Panc1 (cell line): ENCODE measurements at regions not wholly inside any gene's neighbourhood (a gene's known extent, or its start where the extent isn't known, plus 50 kb on each side); places are given as distances from the start of the nearest gene placed in this dataset.

Experiments used
- ATAC-seq: fragments of 200-7000 bp; cut with Tn5 transposase; 2 replicates; pipeline ENCODE4 v1.9.1; 2020; ENCODE audit warnings: mild to moderate bottlenecking, moderate library complexity
- BruUV-seq: library from RNA; stranded (reverse); fragments of 400-500 nt; replicated peaks from 2 replicates; lab custom pipeline; 2021; lab: Mats Ljungman, UMichigan
- CTCF ChIA-PET: fragments of 300-600 bp; sonication (Branson Sonifier 250); formaldehyde crosslinking; loops from one replicate; lab custom pipeline; 2022; ENCODE audit warnings: antibody characterized with exemption; lab: Charles Lee
- POLR2A ChIA-PET: fragments of 300-600 bp; sonication (Branson Sonifier 250); formaldehyde crosslinking; loops from one replicate; lab custom pipeline; 2022; ENCODE audit warnings: antibody characterized with exemption; lab: Charles Lee
- DNase-seq: peaks from one replicate; pipeline ENCODE4 v3.0.0-alpha.2; 2010; ENCODE audit warnings: low read depth, low spot score
- H3K27ac ChIP-seq: 2 replicates; pipeline ENCODE4 v1.5.1; 2011; ENCODE audit warnings: mild to moderate bottlenecking, low read length, inconsistent platforms
- H3K27me3 ChIP-seq: fragments of 200-500 bp; sonication (Bioruptor generic); 2 replicates; pipeline ENCODE4 v1.6.0; 2014; ENCODE audit warnings: low read length, inconsistent platforms; ENCODE audit not compliant: control insufficient read depth, insufficient read depth
- H3K36me3 ChIP-seq: fragments of 200-500 bp; sonication (Bioruptor generic); 2 replicates; pipeline ENCODE4 v1.5.1; 2014; ENCODE audit warnings: inconsistent platforms, mild to moderate bottlenecking, low read length, moderate library complexity; ENCODE audit not compliant: control insufficient read depth, insufficient read depth
- H3K4me1 ChIP-seq: 2 replicates; pipeline ENCODE4 v1.5.1; 2011; ENCODE audit warnings: inconsistent platforms, mild to moderate bottlenecking, low read length, moderate library complexity; ENCODE audit not compliant: control insufficient read depth, insufficient read depth
- H3K4me3 ChIP-seq, 2 experiments: 2 replicates each; pipeline ENCODE4 v1.5.1; 2011 to 2012; ENCODE audit warnings: low read depth in 2 of 2, low read length in 2 of 2, mild to moderate bottlenecking in 2 of 2, inconsistent platforms in 1 of 2, moderate library complexity in 1 of 2
- H3K9me3 ChIP-seq: fragments of 200-500 bp; sonication (Bioruptor generic); 2 replicates; pipeline ENCODE4 v1.5.1; 2014; ENCODE audit warnings: low read depth, mild to moderate bottlenecking, inconsistent platforms, low read length, moderate library complexity; ENCODE audit not compliant: control insufficient read depth, insufficient read depth
- CTCF ChIP-seq: fragments of 450-650 bp; IDR thresholded peaks from 2 replicates; pipeline ENCODE4 v1.5.1; 2017; ENCODE audit warnings: mild to moderate bottlenecking
- POLR2AphosphoS5 ChIP-seq: IDR thresholded peaks from 2 replicates; pipeline ENCODE4 v1.6.1; 2012; ENCODE audit warnings: mild to moderate bottlenecking, low read depth, low read length, moderate library complexity
- REST ChIP-seq, 2 experiments: IDR thresholded peaks; 2 replicates each; pipeline ENCODE4 v1.6.1; 2011 to 2012; ENCODE audit warnings: low read depth in 2 of 2, control low read depth in 1 of 2, low read length in 1 of 2, mild to moderate bottlenecking in 1 of 2, moderate library complexity in 1 of 2; ENCODE audit not compliant: insufficient read depth in 1 of 2
- SIN3A ChIP-seq: IDR thresholded peaks from 2 replicates; pipeline ENCODE4 v1.6.1; 2012; ENCODE audit warnings: low read depth, mild to moderate bottlenecking, low read length, moderate library complexity, borderline replicate concordance; ENCODE audit not compliant: insufficient read depth
- TCF7L2 ChIP-seq: IDR thresholded peaks from 2 replicates; pipeline ENCODE4 v1.6.1; 2011; ENCODE audit warnings: mild to moderate bottlenecking, low read depth, low read length, inconsistent platforms
- in situ Hi-C: cut with HindIII; loops from 2 replicates; pipeline ENCODE4 v1.10.0; 2016; ENCODE audit warnings: low sequenced_read_pairs, low pct_unique_long_range_greater_than_20kb
- intact Hi-C: fragments of 100-400 bp; cut with micrococcal nuclease; formaldehyde crosslinking; loops from one replicate; pipeline ENCODE4 v1.10.0; 2022; ENCODE audit not compliant: unreplicated experiment

- H3K9me3 ChIP-seq = no peaks in the 10 kb centered on the region
- no peaks in the 10 kb centered on the region for H3K27me3 ChIP-seq
- peaks cover 76% of the 10 kb centered on the region for H3K4me1 ChIP-seq
- H3K36me3 ChIP-seq = no peaks in the 10 kb centered on the region
- CTCF ChIA-PET = no interaction called here
- H3K4me3 ChIP-seq = no peak overlapping the region
- ATAC-seq = peak; percentile 7; the same call in 1 of the 2 replicates
- intact Hi-C loops (loop anchor here (5.0 kb wide), 1 partner anchor 34 kb away; no protein-coding TSS in a partner anchor), in situ Hi-C loops (no loop called here)
- no peak for TF ChIP-seq CTCF
- TF ChIP-seq SIN3A = no peak
- TF ChIP-seq TCF7L2 = no peak
- TF ChIP-seq REST (IDR thresholded peaks at IDR 0.05; ENCODE audit: insufficient read depth in 1 of 2, low read depth in 2 of 2, low read length in 1 of 2) = no peak
- no peak for TF ChIP-seq POLR2AphosphoS5
- POLR2A ChIA-PET = no interaction called here
- peak overlapping the region; percentile 100 for H3K27ac ChIP-seq
- no peak for DNase-seq
- BruUV-seq = no TSS peak
Measured at GRCh38 chr20:53656293-53657202, 62.9 kb upstream of the ZNF217 start.

GRCh38 chr20:53655625-53656292 is 62.1 kb upstream of the ZNF217 start:
- Histone ChIP-seq H3K27me3 (no peaks in the 10 kb centered on the region), H3K9me3 (no peaks in the 10 kb centered on the region), H3K27ac (peak overlapping the region; percentile 100), H3K4me1 (peaks cover 69% of the 10 kb centered on the region), H3K36me3 (no peaks in the 10 kb centered on the region), H3K4me3 (no peak overlapping the region; a peak in 1 of 4 replicates)
- DNase-seq (no peak), ATAC-seq (no peak)
- in situ Hi-C loops = no loop called here
- no peak for TF ChIP-seq SIN3A
- TF ChIP-seq REST (IDR thresholded peaks at IDR 0.05; ENCODE audit: insufficient read depth in 1 of 2, low read depth in 2 of 2, low read length in 1 of 2) = no peak
- TF ChIP-seq POLR2AphosphoS5 = no peak
- no peak for TF ChIP-seq CTCF
- no peak for TF ChIP-seq TCF7L2
- ChIA-PET POLR2A (no interaction called here), CTCF (interaction anchor here (0.7 kb wide), 1 partner anchor 215 kb away, joined by 4 read pairs; no protein-coding TSS in a partner anchor)
- BruUV-seq = no TSS peak
- intact Hi-C loops = loop anchor here (5.0 kb wide), 1 partner anchor 33 kb away; no protein-coding TSS in a partner anchor
